Left ventricle myocardium inferior (tissue), 1 donor: ENCODE measurements at regions not wholly inside any gene's neighbourhood (a gene's known extent, or its start where the extent isn't known, plus 50 kb on each side); places are given as distances from the start of the nearest gene placed in this dataset.

Experiments used
- DNase-seq: peaks from one replicate; pipeline ENCODE4 v3.0.0-alpha.2; 2020
- H3K27ac ChIP-seq: fragments of 200-600 bp; replicated peaks from 2 replicates; pipeline ENCODE4 v1.8.0; 2021
- H3K27me3 ChIP-seq: fragments of 200-600 bp; 2 replicates; pipeline ENCODE4 v1.8.0; 2021; ENCODE audit warnings: low read depth
- H3K36me3 ChIP-seq: fragments of 200-600 bp; 2 replicates; pipeline ENCODE4 v1.8.0; 2021
- H3K4me1 ChIP-seq: fragments of 200-600 bp; 2 replicates; pipeline ENCODE4 v1.8.0; 2021
- H3K4me3 ChIP-seq: fragments of 200-600 bp; 2 replicates; pipeline ENCODE4 v1.8.0; 2021; ENCODE audit warnings: mild to moderate bottlenecking, moderate library complexity
- H3K9me3 ChIP-seq: fragments of 200-600 bp; replicated peaks from 2 replicates; pipeline ENCODE4 v1.8.0; 2021
- CTCF ChIP-seq: fragments of 200-600 bp; IDR thresholded peaks from 2 replicates; pipeline ENCODE4 v1.8.0; 2021; ENCODE audit warnings: antibody characterized with exemption, mild to moderate bottlenecking, borderline replicate concordance
- intact Hi-C: fragments of 100-400 bp; cut with micrococcal nuclease; formaldehyde crosslinking; loops from one replicate; pipeline ENCODE4 v1.11.0; 2022
- donor health status: DM: no; HTN: yes; CAD: no; lungs with severe emphysema.

- Histone ChIP-seq H3K27ac (no peak overlapping the region), H3K4me3 (no peak overlapping the region), H3K27me3 (peaks cover 54% of the 10 kb centered on the region), H3K4me1 (peaks cover 10% of the 10 kb centered on the region), H3K9me3 (no peaks in the 10 kb centered on the region), H3K36me3 (no peaks in the 10 kb centered on the region)
- intact Hi-C loops, result no loop called here
- no peak for TF ChIP-seq CTCF
- DNase-seq, result no peak
Measured at GRCh38 chr16:87180069-87180468, 137.1 kb downstream of the C16orf95 start.

- Histone ChIP-seq H3K36me3 (no peaks in the 10 kb centered on the region), H3K27me3 (peaks cover 29% of the 10 kb centered on the region), H3K27ac (no peak overlapping the region), H3K4me1 (peaks cover 10% of the 10 kb centered on the region), H3K4me3 (no peak overlapping the region), H3K9me3 (no peaks in the 10 kb centered on the region)
- intact Hi-C loops, result no loop called here
- no peak for TF ChIP-seq CTCF
- DNase-seq, result no peak
Measured at GRCh38 chr16:87182759-87183158, 134.4 kb downstream of the C16orf95 start.

DNA sequence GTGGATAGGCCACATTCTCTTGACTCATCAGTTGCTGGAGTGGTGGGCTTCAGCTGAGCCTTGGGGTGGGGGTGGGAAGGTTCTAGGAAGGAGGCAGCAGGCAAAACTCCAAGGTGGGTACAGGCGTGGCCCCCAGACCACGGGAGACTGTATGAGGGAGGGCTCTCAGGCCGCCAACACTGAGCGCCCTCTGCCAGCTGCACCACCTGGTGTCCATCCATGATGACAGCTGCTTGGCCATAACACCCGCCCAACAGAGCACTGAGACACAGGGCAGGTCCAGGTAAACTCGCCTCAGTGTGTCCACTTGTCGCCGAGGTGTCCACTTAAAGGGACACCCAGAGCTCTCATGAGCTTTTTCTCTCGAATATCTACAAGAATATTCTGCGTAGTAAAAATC lies 133.5 kb downstream of the C16orf95 start:
- no peak for DNase-seq
- TF ChIP-seq CTCF, result no peak
- Histone ChIP-seq H3K27me3 (peaks cover 22% of the 10 kb centered on the region), H3K4me1 (peaks cover 8% of the 10 kb centered on the region), H3K36me3 (no peaks in the 10 kb centered on the region), H3K27ac (no peak overlapping the region), H3K9me3 (no peaks in the 10 kb centered on the region), H3K4me3 (no peak overlapping the region)
- intact Hi-C loops, result no loop called here

DNA sequence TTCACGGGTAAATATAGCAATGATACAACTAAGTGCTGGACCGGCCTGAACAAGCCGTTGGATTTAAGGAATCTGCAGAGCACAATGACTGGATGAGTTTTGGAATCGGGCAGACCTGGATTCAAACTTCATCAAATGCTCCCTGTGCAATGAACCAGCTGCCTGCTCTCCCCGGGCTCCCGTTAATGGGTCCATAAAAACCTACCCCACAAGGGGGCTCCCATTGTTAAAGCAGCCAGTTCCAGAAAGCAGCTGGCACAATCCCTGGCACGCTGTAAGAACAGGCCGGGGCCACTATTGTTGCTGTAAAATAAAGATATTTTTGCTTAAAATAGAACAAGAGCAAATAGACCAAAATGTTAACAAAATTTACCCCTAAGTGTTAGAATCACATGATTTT lies 131.9 kb downstream of the C16orf95 start:
- Histone ChIP-seq H3K27me3 (peaks cover 8% of the 10 kb centered on the region), H3K4me3 (no peak overlapping the region), H3K36me3 (no peaks in the 10 kb centered on the region), H3K9me3 (peaks cover 15% of the 10 kb centered on the region), H3K27ac (no peak overlapping the region), H3K4me1 (no peaks in the 10 kb centered on the region)
- intact Hi-C loops, result no loop called here
- no peak for DNase-seq
- TF ChIP-seq CTCF, result no peak

- no peak for TF ChIP-seq CTCF
- H3K9me3 ChIP-seq, result peaks cover 22% of the 10 kb centered on the region
- no peaks in the 10 kb centered on the region for H3K36me3 ChIP-seq
- H3K4me1 ChIP-seq, result no peaks in the 10 kb centered on the region
- H3K4me3 ChIP-seq, result no peak overlapping the region
- intact Hi-C loops, result no loop called here
- H3K27me3 ChIP-seq, result peaks cover 6% of the 10 kb centered on the region
- DNase-seq, result no peak
- H3K27ac ChIP-seq, result no peak overlapping the region
Measured at GRCh38 chr16:87185983-87186382, 131.2 kb downstream of the C16orf95 start.

- peaks cover 6% of the 10 kb centered on the region for H3K27me3 ChIP-seq
- H3K9me3 ChIP-seq, result peaks cover 26% of the 10 kb centered on the region
- H3K27ac ChIP-seq, result no peak overlapping the region
- no peak for TF ChIP-seq CTCF
- no peaks in the 10 kb centered on the region for H3K36me3 ChIP-seq
- no peak for DNase-seq
- H3K4me3 ChIP-seq, result no peak overlapping the region
- intact Hi-C loops, result no loop called here
- no peaks in the 10 kb centered on the region for H3K4me1 ChIP-seq
Measured at GRCh38 chr16:87186446-87186845, 130.7 kb downstream of the C16orf95 start.
